ENCODE measurements at regions not wholly inside any gene's neighbourhood (a gene's known extent, or its start where the extent isn't known, plus 50 kb on each side); places are given as distances from the start of the nearest gene placed in this dataset.

DNA sequence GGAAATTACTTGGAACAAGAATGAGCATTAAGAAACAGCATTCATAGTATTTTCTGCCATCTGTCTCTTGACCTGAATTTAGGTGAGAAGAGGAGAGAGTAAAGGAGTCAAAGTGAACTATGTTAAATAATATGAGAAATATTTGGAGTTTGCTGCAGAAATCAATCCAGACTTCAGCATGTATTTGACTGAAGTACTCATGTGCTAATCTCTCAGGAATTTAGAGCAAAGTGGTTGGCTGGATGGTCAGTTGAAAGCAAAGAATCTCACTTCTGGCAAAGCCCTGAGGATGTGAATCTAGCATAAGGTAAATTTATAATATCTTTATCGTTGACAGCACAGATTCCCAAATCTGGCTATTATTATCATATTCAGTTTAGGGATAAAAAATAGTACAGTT lies 394.3 kb downstream of the PCDH17 start (continued):
- TF ChIP-seq, protein P1, sequence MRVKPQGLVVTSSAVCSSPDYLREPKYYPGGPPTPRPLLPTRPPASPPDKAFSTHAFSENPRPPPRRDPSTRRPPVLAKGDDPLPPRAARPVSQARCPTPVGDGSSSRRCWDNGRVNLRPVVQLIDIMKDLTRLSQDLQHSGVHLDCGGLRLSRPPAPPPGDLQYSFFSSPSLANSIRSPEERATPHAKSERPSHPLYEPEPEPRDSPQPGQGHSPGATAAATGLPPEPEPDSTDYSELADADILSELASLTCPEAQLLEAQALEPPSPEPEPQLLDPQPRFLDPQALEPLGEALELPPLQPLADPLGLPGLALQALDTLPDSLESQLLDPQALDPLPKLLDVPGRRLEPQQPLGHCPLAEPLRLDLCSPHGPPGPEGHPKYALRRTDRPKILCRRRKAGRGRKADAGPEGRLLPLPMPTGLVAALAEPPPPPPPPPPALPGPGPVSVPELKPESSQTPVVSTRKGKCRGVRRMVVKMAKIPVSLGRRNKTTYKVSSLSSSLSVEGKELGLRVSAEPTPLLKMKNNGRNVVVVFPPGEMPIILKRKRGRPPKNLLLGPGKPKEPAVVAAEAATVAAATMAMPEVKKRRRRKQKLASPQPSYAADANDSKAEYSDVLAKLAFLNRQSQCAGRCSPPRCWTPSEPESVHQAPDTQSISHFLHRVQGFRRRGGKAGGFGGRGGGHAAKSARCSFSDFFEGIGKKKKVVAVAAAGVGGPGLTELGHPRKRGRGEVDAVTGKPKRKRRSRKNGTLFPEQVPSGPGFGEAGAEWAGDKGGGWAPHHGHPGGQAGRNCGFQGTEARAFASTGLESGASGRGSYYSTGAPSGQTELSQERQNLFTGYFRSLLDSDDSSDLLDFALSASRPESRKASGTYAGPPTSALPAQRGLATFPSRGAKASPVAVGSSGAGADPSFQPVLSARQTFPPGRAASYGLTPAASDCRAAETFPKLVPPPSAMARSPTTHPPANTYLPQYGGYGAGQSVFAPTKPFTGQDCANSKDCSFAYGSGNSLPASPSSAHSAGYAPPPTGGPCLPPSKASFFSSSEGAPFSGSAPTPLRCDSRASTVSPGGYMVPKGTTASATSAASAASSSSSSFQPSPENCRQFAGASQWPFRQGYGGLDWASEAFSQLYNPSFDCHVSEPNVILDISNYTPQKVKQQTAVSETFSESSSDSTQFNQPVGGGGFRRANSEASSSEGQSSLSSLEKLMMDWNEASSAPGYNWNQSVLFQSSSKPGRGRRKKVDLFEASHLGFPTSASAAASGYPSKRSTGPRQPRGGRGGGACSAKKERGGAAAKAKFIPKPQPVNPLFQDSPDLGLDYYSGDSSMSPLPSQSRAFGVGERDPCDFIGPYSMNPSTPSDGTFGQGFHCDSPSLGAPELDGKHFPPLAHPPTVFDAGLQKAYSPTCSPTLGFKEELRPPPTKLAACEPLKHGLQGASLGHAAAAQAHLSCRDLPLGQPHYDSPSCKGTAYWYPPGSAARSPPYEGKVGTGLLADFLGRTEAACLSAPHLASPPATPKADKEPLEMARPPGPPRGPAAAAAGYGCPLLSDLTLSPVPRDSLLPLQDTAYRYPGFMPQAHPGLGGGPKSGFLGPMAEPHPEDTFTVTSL (CRISPR knock-in tag; IDR thresholded peaks at IDR 0.05; ENCODE audit: borderline replicate concordance), result no peak
- no peak for TF ChIP-seq SETDB1 (CRISPR knock-in tag; IDR thresholded peaks at IDR 0.05; ENCODE audit: borderline replicate concordance)
- no peak for TF ChIP-seq ZNF720 (CRISPR knock-in tag; IDR thresholded peaks at IDR 0.05)
- TF ChIP-seq, protein P2, sequence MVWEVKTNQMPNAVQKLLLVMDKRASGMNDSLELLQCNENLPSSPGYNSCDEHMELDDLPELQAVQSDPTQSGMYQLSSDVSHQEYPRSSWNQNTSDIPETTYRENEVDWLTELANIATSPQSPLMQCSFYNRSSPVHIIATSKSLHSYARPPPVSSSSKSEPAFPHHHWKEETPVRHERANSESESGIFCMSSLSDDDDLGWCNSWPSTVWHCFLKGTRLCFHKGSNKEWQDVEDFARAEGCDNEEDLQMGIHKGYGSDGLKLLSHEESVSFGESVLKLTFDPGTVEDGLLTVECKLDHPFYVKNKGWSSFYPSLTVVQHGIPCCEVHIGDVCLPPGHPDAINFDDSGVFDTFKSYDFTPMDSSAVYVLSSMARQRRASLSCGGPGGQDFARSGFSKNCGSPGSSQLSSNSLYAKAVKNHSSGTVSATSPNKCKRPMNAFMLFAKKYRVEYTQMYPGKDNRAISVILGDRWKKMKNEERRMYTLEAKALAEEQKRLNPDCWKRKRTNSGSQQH (CRISPR knock-in tag; IDR thresholded peaks at IDR 0.05; ENCODE audit: low read depth), result no peak
- TF ChIP-seq, protein P3, sequence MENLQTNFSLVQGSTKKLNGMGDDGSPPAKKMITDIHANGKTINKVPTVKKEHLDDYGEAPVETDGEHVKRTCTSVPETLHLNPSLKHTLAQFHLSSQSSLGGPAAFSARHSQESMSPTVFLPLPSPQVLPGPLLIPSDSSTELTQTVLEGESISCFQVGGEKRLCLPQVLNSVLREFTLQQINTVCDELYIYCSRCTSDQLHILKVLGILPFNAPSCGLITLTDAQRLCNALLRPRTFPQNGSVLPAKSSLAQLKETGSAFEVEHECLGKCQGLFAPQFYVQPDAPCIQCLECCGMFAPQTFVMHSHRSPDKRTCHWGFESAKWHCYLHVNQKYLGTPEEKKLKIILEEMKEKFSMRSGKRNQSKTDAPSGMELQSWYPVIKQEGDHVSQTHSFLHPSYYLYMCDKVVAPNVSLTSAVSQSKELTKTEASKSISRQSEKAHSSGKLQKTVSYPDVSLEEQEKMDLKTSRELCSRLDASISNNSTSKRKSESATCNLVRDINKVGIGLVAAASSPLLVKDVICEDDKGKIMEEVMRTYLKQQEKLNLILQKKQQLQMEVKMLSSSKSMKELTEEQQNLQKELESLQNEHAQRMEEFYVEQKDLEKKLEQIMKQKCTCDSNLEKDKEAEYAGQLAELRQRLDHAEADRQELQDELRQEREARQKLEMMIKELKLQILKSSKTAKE (CRISPR knock-in tag; IDR thresholded peaks at IDR 0.05; ENCODE audit: borderline replicate concordance), result no peak
- TF ChIP-seq, protein P4, sequence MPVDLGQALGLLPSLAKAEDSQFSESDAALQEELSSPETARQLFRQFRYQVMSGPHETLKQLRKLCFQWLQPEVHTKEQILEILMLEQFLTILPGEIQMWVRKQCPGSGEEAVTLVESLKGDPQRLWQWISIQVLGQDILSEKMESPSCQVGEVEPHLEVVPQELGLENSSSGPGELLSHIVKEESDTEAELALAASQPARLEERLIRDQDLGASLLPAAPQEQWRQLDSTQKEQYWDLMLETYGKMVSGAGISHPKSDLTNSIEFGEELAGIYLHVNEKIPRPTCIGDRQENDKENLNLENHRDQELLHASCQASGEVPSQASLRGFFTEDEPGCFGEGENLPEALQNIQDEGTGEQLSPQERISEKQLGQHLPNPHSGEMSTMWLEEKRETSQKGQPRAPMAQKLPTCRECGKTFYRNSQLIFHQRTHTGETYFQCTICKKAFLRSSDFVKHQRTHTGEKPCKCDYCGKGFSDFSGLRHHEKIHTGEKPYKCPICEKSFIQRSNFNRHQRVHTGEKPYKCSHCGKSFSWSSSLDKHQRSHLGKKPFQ (CRISPR knock-in tag; IDR thresholded peaks at IDR 0.05; ENCODE audit: insufficient replicate concordance), result no peak
- TF ChIP-seq, protein P5, sequence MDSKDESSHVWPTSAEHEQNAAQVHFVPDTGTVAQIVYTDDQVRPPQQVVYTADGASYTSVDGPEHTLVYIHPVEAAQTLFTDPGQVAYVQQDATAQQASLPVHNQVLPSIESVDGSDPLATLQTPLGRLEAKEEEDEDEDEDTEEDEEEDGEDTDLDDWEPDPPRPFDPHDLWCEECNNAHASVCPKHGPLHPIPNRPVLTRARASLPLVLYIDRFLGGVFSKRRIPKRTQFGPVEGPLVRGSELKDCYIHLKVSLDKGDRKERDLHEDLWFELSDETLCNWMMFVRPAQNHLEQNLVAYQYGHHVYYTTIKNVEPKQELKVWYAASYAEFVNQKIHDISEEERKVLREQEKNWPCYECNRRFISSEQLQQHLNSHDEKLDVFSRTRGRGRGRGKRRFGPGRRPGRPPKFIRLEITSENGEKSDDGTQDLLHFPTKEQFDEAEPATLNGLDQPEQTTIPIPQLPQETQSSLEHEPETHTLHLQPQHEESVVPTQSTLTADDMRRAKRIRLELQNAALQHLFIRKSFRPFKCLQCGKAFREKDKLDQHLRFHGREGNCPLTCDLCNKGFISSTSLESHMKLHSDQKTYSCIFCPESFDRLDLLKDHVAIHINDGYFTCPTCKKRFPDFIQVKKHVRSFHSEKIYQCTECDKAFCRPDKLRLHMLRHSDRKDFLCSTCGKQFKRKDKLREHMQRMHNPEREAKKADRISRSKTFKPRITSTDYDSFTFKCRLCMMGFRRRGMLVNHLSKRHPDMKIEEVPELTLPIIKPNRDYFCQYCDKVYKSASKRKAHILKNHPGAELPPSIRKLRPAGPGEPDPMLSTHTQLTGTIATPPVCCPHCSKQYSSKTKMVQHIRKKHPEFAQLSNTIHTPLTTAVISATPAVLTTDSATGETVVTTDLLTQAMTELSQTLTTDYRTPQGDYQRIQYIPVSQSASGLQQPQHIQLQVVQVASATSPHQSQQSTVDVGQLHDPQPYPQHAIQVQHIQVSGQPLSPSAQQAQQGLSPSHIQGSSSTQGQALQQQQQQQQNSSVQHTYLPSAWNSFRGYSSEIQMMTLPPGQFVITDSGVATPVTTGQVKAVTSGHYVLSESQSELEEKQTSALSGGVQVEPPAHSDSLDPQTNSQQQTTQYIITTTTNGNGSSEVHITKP (CRISPR knock-in tag; IDR thresholded peaks at IDR 0.05; ENCODE audit: low read depth), result no peak
- TF ChIP-seq TGIF2 (CRISPR knock-in tag; IDR thresholded peaks at IDR 0.05), result no peak
- TF ChIP-seq ZNF777 (CRISPR knock-in tag; IDR thresholded peaks at IDR 0.05), result no peak
- TF ChIP-seq ZNF556 (CRISPR knock-in tag; IDR thresholded peaks at IDR 0.05; ENCODE audit: borderline replicate concordance), result no peak
- no peak for TF ChIP-seq SOX13 (IDR thresholded peaks at IDR 0.05)
- TF ChIP-seq SOX13 (CRISPR knock-in tag; conservative IDR thresholded peaks at IDR 0.05 in 1 of 2, IDR thresholded peaks at IDR 0.05 in 1 of 2), result no peak

Data from HepG2 (cell line).